Transverse colon (tissue), 4 donors: ENCODE measurements at regions not wholly inside any gene's neighbourhood (a gene's known extent, or its start where the extent isn't known, plus 50 kb on each side); places are given as distances from the start of the nearest gene placed in this dataset.

Experiments
- CTCF ChIP-seq, 5 experiments: fragments of 200-600 bp in 3 of 5; fragments of 450-650 bp in 2 of 5; sonication (generic) in 3 of 5; IDR thresholded peaks; 1 replicate in 2 of 5; 2 replicates in 3 of 5; pipeline ENCODE4 v1.5.1; 2016 to 2017; ENCODE audit warnings: antibody characterized with exemption in 5 of 5, inconsistent platforms in 3 of 5, mild to moderate bottlenecking in 2 of 5, moderate library complexity in 1 of 5
- POLR2AphosphoS5 ChIP-seq, 3 donors: sonication (generic); formaldehyde crosslinking; IDR thresholded peaks; one replicate each; pipeline ENCODE4 v1.6.1; 2016; ENCODE audit warnings: antibody characterized with exemption in 3 of 3

DNA sequence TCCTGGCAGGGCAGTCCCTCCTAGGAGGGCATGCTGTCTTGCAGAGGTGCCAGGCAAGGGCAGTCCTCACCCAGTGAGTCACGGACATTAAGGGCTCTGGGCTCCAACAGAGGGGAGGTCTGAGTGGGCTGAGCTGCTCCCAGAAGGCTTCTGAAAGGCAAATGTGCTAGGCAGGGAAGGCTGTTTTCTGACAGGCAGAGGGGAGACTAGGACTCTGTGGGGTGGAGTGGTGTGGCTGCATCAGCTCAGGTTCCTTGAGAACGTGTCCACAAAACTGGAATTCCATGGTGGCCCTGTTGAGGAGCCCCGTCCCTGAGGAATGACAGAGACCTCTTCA, 283.5 kb downstream of the MYCN start:
- TF ChIP-seq CTCF (IDR thresholded peaks at IDR 0.05), result no peak
- TF ChIP-seq POLR2AphosphoS5 (IDR thresholded peaks at IDR 0.05), result no peak
